Thoracic aorta (tissue), 2 donors: ENCODE measurements at regions not wholly inside any gene's neighbourhood (a gene's known extent, or its start where the extent isn't known, plus 50 kb on each side); places are given as distances from the start of the nearest gene placed in this dataset.

Experiments
- ATAC-seq: fragments of 150-250 bp; one replicate; pipeline ENCODE4 v1.8.0; 2017; ENCODE audit warnings: low read depth; ENCODE audit not compliant: insufficient number of reproducible peaks, low FRiP score
- DNase-seq: peaks from one replicate; pipeline ENCODE4 v3.0.0-alpha.2; 2020; ENCODE audit warnings: low spot score
- H3K27ac ChIP-seq, 2 donors: fragments of 200-600 bp; sonication (generic); 1 replicate in 1 of 2; 2 replicates in 1 of 2; pipeline ENCODE4 v1.5.1; 2016; ENCODE audit warnings: mild to moderate bottlenecking in 2 of 2, moderate library complexity in 2 of 2
- H3K27me3 ChIP-seq: fragments of 200-600 bp; sonication (generic); replicated peaks from 2 replicates; pipeline ENCODE4 v1.6.0; 2016; ENCODE audit warnings: mild to moderate bottlenecking; ENCODE audit not compliant: insufficient read depth
- H3K36me3 ChIP-seq: fragments of 200-600 bp; sonication (generic); one replicate; pipeline ENCODE4 v1.5.1; 2016
- H3K4me1 ChIP-seq, 2 donors: fragments of 200-600 bp; sonication (generic); 1 replicate in 1 of 2; 2 replicates in 1 of 2; pipeline versions ENCODE4 v1.5.1 to v1.6.0; 2016; ENCODE audit warnings: low read depth in 2 of 2, mild to moderate bottlenecking in 1 of 2; ENCODE audit not compliant: control insufficient read depth in 1 of 2
- H3K4me3 ChIP-seq: fragments of 200-600 bp; sonication (generic); 2 replicates; pipeline ENCODE4 v1.5.1; 2016; ENCODE audit warnings: mild to moderate bottlenecking
- H3K9me3 ChIP-seq: fragments of 200-600 bp; sonication (generic); 2 replicates; pipeline ENCODE4 v1.5.1; 2016
- TF ChIP-seq, protein P1 (sequence below): fragments of 200-600 bp; sonication (generic); IDR thresholded peaks from one replicate; pipeline ENCODE4 v1.5.1; 2019; ENCODE audit warnings: antibody characterized with exemption

DNA sequence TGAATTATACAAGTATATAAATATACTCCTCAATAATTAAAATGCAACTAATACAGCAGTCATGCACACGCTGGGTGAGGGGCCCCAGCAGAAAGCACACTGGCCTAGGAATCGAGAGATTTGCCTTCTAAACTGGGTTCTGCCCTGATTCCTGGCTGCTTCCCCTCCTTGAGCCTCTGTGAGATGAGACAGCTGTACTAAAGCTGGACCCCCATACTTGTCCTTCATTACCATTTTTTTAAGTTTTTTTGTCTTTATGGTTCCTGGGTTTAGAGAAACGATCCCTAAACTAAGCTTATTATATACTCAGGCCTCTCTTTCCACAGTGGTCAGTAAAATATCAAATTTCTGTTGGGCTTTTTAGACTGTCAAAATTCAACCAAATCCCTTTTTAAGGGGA is 195.1 kb upstream of the DYNLRB2 start:
- TF ChIP-seq, protein P1, sequence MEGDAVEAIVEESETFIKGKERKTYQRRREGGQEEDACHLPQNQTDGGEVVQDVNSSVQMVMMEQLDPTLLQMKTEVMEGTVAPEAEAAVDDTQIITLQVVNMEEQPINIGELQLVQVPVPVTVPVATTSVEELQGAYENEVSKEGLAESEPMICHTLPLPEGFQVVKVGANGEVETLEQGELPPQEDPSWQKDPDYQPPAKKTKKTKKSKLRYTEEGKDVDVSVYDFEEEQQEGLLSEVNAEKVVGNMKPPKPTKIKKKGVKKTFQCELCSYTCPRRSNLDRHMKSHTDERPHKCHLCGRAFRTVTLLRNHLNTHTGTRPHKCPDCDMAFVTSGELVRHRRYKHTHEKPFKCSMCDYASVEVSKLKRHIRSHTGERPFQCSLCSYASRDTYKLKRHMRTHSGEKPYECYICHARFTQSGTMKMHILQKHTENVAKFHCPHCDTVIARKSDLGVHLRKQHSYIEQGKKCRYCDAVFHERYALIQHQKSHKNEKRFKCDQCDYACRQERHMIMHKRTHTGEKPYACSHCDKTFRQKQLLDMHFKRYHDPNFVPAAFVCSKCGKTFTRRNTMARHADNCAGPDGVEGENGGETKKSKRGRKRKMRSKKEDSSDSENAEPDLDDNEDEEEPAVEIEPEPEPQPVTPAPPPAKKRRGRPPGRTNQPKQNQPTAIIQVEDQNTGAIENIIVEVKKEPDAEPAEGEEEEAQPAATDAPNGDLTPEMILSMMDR, result no peak
- ATAC-seq, result no peak
- DNase-seq, result no peak

DNA sequence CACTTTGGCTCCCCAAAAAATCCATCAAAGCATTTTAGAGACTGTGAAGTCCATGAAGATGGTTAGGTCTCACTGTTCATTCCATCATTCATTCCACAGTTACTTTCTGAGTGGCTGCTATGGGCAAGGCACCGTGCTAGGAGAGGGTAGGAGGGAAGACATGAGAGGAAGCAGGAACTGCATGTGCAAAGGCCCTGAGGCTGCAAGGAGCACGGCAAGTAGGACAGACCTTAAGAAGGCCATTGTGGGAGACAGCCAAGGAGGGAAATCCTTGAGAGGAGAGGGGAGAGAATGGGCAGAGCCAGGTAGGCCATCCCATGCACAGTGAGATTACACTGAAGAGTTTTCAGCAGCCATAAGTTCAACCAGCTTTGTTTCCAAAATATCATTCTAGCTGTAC is 196.2 kb upstream of the DYNLRB2 start:
- no peaks in the 10 kb centered on the region for H3K36me3 ChIP-seq
- H3K27ac ChIP-seq, result no peak overlapping the region
- H3K9me3 ChIP-seq, result no peaks in the 10 kb centered on the region
- no peak for ATAC-seq
- H3K27me3 ChIP-seq, result no peaks in the 10 kb centered on the region
- no peak overlapping the region for H3K4me3 ChIP-seq
- peaks cover 5 to 27% of the 10 kb centered on the region in 2 donors for H3K4me1 ChIP-seq
- TF ChIP-seq, protein P1, result no peak
- no peak for DNase-seq

More for the DNA sequence above, 195.1 kb upstream of the DYNLRB2 start:
- no peaks in the 10 kb centered on the region for H3K27me3 ChIP-seq
- H3K27ac ChIP-seq, result no peak overlapping the region
- H3K4me1 ChIP-seq, result peaks cover 5 to 27% of the 10 kb centered on the region in 2 donors
- H3K36me3 ChIP-seq, result no peaks in the 10 kb centered on the region
- no peak overlapping the region for H3K4me3 ChIP-seq
- H3K9me3 ChIP-seq, result no peaks in the 10 kb centered on the region

DNA sequence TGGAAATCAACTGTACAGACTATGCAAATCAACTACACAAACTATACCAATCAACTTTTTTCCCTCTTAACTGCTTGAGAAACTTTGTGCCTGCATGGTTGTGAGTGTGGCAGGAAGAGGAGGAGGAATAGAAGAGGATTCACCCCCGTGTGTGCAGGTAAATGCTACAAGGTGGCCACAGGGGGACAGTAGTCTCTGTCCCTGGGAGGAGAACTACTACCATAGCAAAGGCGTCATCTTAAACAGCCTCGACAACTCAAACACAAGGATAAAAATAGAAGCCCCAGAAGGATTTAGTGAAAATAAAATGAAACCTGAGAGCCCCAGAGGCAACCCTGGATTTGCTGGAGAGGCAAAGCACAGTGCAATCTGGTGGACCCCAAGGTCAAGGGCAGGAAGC is 199.5 kb upstream of the DYNLRB2 start:
- Histone ChIP-seq H3K9me3 (no peaks in the 10 kb centered on the region), H3K4me1 (peaks cover 0 to 7% of the 10 kb centered on the region in 2 donors), H3K36me3 (no peaks in the 10 kb centered on the region), H3K4me3 (no peak overlapping the region), H3K27me3 (no peaks in the 10 kb centered on the region), H3K27ac (no peak overlapping the region)
- TF ChIP-seq, protein P1, result no peak
- DNase-seq, result no peak
- ATAC-seq, result no peak

DNA sequence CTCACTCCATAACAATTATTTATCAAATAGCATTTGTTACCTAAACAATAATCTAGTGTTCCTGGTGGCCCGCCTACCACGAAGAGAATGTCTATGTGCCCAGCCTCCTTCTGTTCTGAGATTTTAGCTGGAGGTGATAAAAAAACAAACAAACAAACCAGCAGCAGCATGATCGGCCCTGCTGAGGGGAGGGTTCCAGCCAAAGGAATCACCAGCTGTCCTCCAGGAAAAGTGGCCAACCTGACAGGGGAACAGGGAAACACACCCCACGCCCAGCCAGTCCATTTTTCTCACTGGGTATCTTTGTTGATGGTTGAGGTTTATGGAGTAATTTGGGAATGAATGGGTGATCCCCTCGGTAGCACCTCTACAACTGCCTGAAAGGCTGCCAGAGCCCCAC is 203.0 kb upstream of the DYNLRB2 start:
- H3K36me3 ChIP-seq, result no peaks in the 10 kb centered on the region
- TF ChIP-seq, protein P1, result no peak
- DNase-seq, result no peak
- no peak overlapping the region for H3K27ac ChIP-seq
- H3K27me3 ChIP-seq, result no peaks in the 10 kb centered on the region
- ATAC-seq, result no peak
- no peaks in the 10 kb centered on the region for H3K9me3 ChIP-seq
- no peak overlapping the region for H3K4me3 ChIP-seq
- H3K4me1 ChIP-seq, result no peaks in the 10 kb centered on the region

DNA sequence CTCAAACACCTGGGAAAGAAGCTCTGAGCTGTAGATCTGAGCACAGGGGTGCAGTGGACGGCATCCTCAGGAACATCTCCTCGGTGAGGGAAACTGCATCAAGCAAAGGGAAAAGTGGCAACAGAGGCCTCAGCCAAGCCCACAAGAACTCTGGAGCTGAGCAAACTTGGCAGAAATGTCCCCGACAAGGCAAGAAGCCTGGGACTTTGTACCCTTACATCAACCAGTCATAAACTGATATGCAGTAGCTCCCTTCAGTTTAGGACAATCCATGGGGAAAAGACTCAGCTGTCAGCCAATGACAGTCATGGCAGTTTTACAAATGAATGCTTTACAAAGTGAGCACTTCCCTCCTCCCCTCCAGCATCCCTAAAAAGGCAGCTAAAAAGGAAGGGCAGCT is 210.0 kb upstream of the DYNLRB2 start:
- Histone ChIP-seq H3K27ac (no peak overlapping the region), H3K9me3 (no peaks in the 10 kb centered on the region), H3K36me3 (no peaks in the 10 kb centered on the region), H3K4me1 (no peaks in the 10 kb centered on the region), H3K27me3 (no peaks in the 10 kb centered on the region), H3K4me3 (no peak overlapping the region)
- ATAC-seq, result no peak
- TF ChIP-seq, protein P1, result no peak
- no peak for DNase-seq
